GM19395 (cell line): ENCODE measurements at regions not wholly inside any gene's neighbourhood (a gene's known extent, or its start where the extent isn't known, plus 50 kb on each side); places are given as distances from the start of the nearest gene placed in this dataset.
"Not testable (repeated sequence)": the region's sequence is repeated elsewhere in the genome, so short reads cannot be mapped to it uniquely, and the experiment has no call there.

Source experiments
- ATAC-seq: cut with Tn5 transposase; IDR thresholded peaks from one replicate; pipeline ENCODE4 v1.9.1; 2021; ENCODE audit warnings: mild to moderate bottlenecking, moderate library complexity; ENCODE audit not compliant: unreplicated experiment

DNA sequence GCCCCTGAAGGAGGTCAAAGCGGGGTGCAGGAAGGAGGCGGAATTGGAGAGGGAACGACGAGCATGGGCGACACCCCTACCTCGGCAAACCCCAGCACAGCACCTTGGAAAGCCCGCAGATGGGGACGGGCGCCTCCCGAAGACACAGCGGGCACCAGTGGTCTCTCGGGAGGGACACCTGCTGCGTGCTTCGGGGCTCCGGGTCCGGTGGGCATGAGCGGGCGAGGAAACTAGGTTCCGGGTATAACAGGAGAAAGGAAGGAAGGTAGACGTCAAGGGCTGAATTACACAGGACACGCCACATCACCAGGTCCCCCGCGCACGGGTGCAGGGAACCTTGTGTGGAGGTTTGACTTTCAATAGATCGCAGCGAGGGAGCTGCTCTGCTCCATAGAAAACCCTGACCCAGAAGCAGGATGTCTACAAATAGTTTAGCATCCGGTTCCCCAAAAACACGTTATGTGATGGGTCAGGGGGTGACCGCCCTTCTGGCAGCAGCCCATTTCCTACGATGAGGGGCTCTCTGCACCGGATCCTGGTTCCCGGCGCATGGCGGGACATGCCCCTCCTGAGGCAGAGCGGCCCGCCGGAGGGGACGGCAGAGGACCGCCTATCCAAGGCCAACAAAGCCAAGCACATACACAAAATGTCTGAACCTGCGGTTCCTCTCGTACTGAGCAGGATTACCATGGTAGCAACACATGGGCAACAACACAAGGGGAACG is 196.9 kb downstream of the ALG10 start:
- no peak for ATAC-seq

- not testable (repeated sequence) for ATAC-seq
These were observed 197.8 kb downstream of the ALG10 start for GRCh38 chr12:34220079-34220478.

DNA sequence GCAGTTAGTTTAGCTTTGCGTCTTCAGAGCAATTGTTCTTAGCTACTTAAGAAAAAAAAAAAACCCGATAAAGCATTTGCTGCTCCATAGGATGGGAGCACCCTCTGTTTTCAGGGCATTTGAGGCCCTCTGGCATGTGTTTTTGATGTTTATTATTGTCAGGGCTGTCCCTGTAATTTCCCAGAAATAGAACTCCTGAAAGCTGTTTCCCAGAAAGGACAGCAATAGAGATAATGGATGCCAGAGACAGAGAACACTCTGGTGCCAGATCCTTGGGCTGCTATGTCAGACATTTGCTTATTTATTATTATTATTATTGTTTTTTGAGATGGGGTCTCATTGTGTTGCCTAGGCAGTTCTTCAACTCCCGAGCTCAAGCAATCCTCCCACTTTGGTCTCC is 201.3 kb downstream of the ALG10 start:
- ATAC-seq, result no peak

GRCh38 chr12:34226044-34226443 is 203.7 kb downstream of the ALG10 start:
- ATAC-seq, result not testable (repeated sequence)

- not testable (repeated sequence) for ATAC-seq
These were observed 205.8 kb downstream of the ALG10 start for GRCh38 chr12:34228046-34228445.

GRCh38 chr12:34229033-34229432 is 206.7 kb downstream of the ALG10 start:
- not testable (repeated sequence) for ATAC-seq

DNA sequence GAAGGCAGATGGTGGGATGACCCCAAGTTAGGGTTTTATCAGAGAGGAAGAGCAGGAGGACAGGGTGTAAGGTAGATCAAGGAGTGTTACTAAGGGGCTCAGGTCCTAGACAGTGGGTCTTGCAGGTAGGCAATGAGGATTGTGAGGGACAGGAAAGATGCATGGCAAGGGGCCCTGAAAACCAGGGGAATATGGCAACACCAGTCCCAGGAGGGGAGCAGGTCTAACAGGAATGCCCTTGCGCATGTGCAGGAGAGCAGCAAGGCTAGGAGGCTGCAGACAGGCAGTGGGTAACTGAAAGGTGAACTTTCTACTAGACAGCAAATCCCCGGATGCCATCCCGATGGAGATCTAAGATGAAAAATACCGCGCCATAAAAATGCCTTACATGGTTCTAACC is 211.3 kb downstream of the ALG10 start:
- ATAC-seq, result no peak

DNA sequence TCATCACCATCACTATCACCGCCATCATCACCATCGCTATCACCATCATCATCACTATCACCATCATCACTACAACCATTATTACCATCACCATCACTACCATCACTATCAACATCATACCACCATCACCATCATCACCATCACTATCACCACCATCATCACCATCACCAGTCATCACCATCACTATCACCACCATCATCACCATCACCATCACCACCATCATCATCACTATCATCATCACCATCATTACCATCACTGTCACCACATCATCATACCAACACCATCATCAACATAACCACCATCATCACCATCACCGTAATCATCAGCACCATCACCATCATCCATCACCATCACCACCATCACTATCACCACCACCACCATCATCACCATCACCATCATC is 213.8 kb downstream of the ALG10 start:
- ATAC-seq, result no peak

- no peak for ATAC-seq
These were observed 222.3 kb downstream of the ALG10 start for GRCh38 chr12:34244608-34245007.

DNA sequence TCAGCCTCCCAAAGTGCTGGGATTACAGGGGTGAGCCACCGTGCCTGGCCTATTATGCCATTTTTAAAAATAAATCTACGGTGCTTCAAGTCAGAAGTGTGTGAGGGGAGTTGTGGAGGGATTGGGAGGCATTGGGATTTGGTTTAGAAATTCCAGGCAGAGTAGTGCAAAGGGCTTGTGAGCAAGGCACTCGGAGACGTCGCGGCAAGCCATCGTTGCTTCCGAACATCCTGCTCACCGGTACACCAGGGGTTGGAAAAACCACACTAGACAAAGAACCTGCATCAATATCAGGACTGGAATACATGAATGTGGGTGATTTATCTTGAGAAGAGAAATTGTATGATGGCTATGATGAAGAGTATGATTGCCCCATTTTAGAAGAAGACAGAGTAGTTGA is 227.0 kb downstream of the ALG10 start:
- no peak for ATAC-seq

GRCh38 chr12:34251879-34252278 is 229.6 kb downstream of the ALG10 start:
- ATAC-seq, result not testable (repeated sequence)

- ATAC-seq, result no peak
These were observed 231.4 kb downstream of the ALG10 start for GRCh38 chr12:34253674-34254073.

DNA sequence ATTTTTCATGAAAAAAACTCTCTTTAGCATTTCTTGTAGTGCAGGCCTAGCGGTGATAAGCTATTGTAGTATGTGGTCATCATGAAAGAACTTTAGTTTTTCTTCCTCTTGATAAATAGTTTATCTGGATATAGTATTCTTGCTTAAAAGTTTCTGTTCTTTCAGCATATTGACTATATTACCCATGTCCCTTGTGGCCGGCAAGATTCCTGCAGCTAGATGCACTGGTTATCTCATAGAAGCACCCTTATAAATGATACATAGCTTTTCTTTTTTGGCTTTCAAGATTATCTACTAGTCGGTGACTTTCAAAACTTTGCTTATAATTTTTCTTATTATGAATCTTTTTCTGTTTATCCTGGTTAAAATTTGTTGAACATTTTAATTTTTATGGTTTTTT is 234.8 kb downstream of the ALG10 start:
- ATAC-seq, result no peak

DNA sequence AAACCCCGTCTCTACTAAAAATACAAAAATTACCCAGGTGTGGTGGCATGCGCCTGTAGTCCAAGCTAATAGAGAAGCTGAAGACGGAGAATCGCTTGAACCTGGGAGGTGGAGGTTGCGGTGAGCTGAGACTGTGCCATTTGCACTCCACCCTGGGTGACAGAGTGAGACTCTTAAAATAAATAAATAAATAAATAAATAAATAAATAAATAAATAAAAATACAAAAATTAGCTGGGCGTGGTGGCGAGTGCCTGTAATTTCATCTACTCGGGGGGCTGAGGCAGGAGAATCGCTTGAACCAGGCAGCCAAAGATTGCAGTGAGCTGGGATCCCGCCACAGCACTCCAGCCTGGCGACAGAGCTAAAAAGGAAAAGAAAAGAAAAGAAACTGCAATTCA is 239.8 kb downstream of the ALG10 start:
- not testable (repeated sequence) for ATAC-seq

GRCh38 chr12:34264110-34264509 is 241.8 kb downstream of the ALG10 start:
- ATAC-seq, result no peak

DNA sequence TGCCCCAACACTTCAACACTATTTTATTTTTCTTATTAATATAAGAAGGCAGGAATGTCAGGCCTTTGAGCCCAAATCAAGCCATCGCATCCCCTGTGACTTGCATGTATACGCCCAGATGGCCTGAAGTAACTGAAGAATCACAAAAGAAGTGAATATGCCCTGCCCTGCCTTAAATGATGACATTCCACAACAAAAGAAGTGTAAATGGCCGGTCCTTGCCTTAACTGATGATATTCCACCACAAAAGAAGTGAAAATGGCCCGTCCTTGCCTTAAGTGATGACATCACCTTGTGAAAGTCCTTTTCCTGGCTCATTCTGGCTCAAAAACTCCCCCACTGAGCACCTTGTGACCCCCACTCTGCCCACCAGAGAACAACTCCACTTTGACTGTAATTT is 251.4 kb downstream of the ALG10 start:
- not testable (repeated sequence) for ATAC-seq

- no peak for ATAC-seq
These were observed 252.8 kb downstream of the ALG10 start for GRCh38 chr12:34275129-34275528.

DNA sequence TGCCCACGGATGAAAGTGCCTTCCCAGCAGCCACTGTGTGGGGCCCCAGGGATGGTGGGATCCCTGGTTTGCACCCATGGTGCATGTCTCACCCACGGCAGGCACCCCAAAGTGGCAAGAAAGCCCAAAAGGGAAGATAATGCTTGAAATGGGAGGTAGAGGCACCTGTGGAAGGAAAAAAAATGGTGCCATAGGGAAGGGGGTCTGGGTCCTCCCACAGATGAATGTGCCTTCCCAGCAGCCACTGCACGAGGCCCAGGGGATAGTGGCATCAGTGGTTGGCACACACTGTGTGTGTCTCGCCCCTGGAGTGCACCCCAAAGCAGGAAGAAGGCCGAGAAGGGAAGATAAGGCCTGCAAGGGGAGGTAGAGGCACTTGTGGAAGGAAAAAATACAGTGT is 264.2 kb downstream of the ALG10 start:
- no peak for ATAC-seq

DNA sequence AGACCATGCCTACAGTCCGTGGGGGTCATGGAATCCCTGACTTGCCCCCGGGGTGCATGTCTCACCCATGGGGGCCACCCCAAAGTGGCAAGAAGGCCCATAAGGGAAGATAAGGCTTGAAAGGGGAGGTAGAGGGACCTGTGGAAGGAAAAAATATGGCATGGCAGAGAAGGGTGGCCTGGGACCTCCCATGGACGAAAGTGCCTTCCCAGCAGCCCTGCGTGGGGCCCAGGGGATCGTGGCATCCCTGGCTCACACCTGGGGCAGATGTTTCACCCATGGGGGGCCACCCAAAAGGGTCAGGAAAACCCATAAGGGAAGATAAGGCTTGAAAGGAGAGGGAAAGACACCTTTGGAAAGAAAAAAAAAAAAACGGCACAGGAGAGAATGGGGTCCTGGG is 264.6 kb downstream of the ALG10 start:
- ATAC-seq, result no peak

- ATAC-seq, result no peak
These were observed 265.1 kb downstream of the ALG10 start for GRCh38 chr12:34287437-34287836.

DNA sequence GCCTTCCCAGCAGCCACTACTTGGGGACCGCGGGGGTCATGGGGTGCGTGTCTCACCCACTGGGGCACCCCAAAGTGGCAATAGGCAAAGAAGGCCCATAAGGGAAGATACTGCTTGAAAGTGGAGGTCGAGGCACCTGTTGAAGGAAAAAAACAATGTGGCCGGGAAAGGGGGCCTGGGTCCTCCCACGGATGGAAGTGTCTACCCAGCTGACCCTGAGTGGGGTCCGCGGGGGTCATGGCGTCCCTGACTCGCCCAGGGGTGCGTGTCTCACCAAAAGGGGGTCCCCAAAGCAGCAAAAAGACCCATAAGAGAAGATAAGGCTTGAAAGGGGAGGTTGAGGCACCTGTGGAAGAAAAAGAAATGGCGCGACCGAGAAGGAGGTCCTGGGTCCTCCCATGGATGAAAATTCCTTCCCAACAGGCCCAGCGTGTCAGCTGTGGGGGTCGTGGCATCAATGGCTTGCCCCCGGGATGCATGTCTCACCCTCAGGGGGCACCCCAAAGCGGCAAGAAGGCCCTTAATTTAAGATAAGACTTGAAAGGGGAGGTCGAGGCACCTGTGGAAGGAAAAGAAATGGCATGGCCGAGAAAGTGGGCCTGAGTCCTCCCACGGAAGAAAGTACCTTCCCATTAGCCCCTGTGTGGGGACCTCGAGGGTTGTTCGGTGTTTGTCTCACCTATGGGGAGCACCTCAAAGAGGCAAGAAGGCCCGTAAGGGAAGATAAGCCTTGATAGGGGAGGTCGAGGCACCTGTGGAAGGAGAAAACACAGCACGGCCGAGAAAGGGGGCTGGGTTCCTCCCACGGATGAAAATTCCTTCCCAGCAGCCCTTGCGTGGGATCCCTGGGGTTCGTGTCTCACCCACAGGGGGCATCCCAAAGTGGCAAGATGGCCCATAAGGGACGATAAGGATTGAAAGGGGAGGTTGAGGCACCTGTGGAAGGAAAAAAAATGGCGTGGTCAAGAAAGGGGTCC is 266.0 kb downstream of the ALG10 start:
- no peak for ATAC-seq

DNA sequence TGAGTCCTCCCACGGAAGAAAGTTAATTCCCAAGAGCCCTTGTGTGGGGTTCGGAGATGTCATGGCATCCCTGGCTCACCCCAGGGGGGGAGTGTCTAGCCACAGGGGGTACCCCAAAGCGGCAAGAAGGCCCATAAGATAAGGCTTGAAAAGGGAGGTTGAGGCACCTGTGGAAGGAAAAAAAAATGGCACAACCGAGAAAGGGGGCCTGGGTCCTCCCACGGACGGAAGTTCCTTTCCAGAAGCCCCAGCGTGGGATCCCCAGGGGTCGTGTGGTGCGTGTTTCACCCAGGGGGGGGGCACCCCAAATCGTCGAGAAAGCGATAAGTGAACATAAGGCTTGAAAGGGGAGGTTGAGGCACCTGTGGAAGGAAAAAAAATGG is 266.7 kb downstream of the ALG10 start:
- no peak for ATAC-seq
